Mammary epithelial cell (primary cell): ENCODE measurements at regions not wholly inside any gene's neighbourhood (a gene's known extent, or its start where the extent isn't known, plus 50 kb on each side); places are given as distances from the start of the nearest gene placed in this dataset.

Source experiments
- CTCF ChIP-seq, 2 donors: IDR thresholded peaks in 1 of 2; conservative IDR thresholded peaks in 1 of 2; 2 replicates each; pipeline ENCODE4 v1.5.1; 2011 to 2012; ENCODE audit warnings: inconsistent platforms in 2 of 2, low read length in 2 of 2, mild to moderate bottlenecking in 2 of 2, control low read depth in 1 of 2, low read depth in 1 of 2; ENCODE audit not compliant: insufficient read depth in 1 of 2; ENCODE audit errors: extremely low read depth in 1 of 2
- EZH2 ChIP-seq: IDR thresholded peaks from 2 replicates; pipeline ENCODE4 v1.6.1; 2012; ENCODE audit warnings: low read length, inconsistent platforms, borderline replicate concordance

- TF ChIP-seq CTCF (conservative IDR thresholded peaks at IDR 0.05 in 1 of 2, IDR thresholded peaks at IDR 0.05 in 1 of 2; ENCODE audit: extremely low read depth in 1 of 2, insufficient read depth in 1 of 2, low read depth in 1 of 2, low read length in 2 of 2) (no peak), EZH2 (no peak)
These were observed 1772.4 kb upstream of the CDH9 start for GRCh38 chr5:28810751-28811136.
